ENCODE measurements at regions not wholly inside any gene's neighbourhood (a gene's known extent, or its start where the extent isn't known, plus 50 kb on each side); places are given as distances from the start of the nearest gene placed in this dataset.

DNA sequence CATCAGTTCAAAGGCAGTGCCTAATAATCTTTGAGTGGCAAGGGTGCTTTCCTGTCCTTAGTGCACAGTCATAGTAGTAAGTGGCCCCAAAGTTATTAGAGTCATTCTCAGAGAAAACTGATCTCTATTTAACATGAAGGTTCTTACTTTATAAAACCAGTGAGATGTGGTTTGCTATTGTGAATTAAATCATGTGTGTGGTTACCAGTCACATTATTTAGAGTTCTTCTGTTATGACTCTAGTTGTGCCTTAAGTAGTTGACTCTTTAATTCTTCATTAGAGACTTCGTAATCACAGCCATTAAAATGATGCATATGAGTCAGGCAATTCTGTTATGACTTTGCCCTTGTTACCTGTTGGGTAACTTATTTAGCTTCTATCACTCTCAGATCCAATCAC, 1392.9 kb upstream of the ACVR2A start:
- Histone ChIP-seq H3K9ac (ENCODE audit: low read length in 3 of 3) (no peak overlapping the region), H3K4me1 (ENCODE audit: control insufficient read depth in 2 of 3, insufficient read depth in 2 of 3, low read depth in 1 of 3, low read length in 3 of 3) (no peaks in the 10 kb centered on the region), H3K27ac (ENCODE audit: low read depth in 2 of 2, low read length in 2 of 2) (no peak overlapping the region), H3K9me3 (ENCODE audit: control insufficient read depth in 2 of 3, insufficient read depth in 1 of 3, low read length in 3 of 3) (no peaks in the 10 kb centered on the region), H3K36me3 (ENCODE audit: control insufficient read depth in 2 of 3, insufficient read depth in 3 of 3, low read length in 3 of 3) (no peaks in the 10 kb centered on the region), H3K4me3 (ENCODE audit: low read length in 3 of 3) (no peak overlapping the region), H3K27me3 (ENCODE audit: control insufficient read depth, insufficient read depth, low read length) (no peaks in the 10 kb centered on the region)
- no peak for DNase-seq
- FAIRE-seq: no peak
- TF ChIP-seq, protein P1, sequence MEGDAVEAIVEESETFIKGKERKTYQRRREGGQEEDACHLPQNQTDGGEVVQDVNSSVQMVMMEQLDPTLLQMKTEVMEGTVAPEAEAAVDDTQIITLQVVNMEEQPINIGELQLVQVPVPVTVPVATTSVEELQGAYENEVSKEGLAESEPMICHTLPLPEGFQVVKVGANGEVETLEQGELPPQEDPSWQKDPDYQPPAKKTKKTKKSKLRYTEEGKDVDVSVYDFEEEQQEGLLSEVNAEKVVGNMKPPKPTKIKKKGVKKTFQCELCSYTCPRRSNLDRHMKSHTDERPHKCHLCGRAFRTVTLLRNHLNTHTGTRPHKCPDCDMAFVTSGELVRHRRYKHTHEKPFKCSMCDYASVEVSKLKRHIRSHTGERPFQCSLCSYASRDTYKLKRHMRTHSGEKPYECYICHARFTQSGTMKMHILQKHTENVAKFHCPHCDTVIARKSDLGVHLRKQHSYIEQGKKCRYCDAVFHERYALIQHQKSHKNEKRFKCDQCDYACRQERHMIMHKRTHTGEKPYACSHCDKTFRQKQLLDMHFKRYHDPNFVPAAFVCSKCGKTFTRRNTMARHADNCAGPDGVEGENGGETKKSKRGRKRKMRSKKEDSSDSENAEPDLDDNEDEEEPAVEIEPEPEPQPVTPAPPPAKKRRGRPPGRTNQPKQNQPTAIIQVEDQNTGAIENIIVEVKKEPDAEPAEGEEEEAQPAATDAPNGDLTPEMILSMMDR (IDR thresholded peaks at IDR 0.05; ENCODE audit: borderline replicate concordance, extremely low read depth, insufficient read depth): no peak
- intact Hi-C loops (cut with DNase I): no loop called here

DNA sequence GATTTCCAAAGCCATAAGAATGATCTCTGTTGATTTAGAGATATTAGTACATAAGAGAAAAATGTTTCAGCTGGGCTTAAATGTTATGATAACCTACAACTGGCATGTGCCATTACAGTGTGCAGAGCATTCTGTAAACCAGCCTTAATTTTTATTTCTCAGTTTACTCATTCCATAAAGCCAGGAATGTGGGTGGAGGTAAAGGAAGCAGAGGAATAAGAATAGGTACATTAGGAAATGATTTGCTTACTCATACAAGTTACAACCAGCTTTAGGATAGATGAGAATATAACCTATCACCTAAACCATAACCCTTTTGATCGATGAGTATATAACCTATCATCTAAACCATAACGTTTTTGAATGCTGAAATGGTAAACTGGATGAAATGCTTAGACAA, 1394.7 kb upstream of the ACVR2A start:
- FAIRE-seq (no peak), DNase-seq (no peak)
- no peak overlapping the region for H3K27ac ChIP-seq (ENCODE audit: low read depth in 2 of 2, low read length in 2 of 2)
- TF ChIP-seq, protein P1 (IDR thresholded peaks at IDR 0.05; ENCODE audit: borderline replicate concordance, extremely low read depth, insufficient read depth): no peak
- H3K36me3 ChIP-seq (ENCODE audit: control insufficient read depth in 2 of 3, insufficient read depth in 3 of 3, low read length in 3 of 3): no peaks in the 10 kb centered on the region
- no peaks in the 10 kb centered on the region for H3K4me1 ChIP-seq (ENCODE audit: control insufficient read depth in 2 of 3, insufficient read depth in 2 of 3, low read depth in 1 of 3, low read length in 3 of 3)
- no peak overlapping the region for H3K9ac ChIP-seq (ENCODE audit: low read length in 3 of 3)
- no peak overlapping the region for H3K4me3 ChIP-seq (ENCODE audit: low read length in 3 of 3)
- no peaks in the 10 kb centered on the region for H3K9me3 ChIP-seq (ENCODE audit: control insufficient read depth in 2 of 3, insufficient read depth in 1 of 3, low read length in 3 of 3)
- H3K27me3 ChIP-seq (ENCODE audit: control insufficient read depth, insufficient read depth, low read length): no peaks in the 10 kb centered on the region
- intact Hi-C loops (cut with DNase I): no loop called here

DNA sequence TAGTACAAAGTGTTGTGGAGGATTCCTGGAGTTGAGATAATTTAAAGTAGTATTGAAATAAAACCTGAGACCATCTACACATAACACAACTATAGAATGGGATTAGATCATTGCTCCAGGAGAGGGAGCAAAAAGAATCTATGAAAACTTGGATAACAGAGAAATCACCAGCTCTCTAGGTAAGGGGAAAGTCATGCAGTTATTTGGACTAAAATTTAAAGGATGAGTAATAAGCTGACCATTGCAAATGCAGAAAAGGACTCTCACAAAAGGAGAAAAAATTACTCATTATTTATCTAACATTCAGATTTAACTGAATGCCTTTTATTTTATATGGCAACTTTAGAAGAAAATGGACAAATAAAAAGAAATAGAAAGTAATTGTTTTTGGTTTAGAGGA, 1399.8 kb upstream of the ACVR2A start:
- no peaks in the 10 kb centered on the region for H3K9me3 ChIP-seq (ENCODE audit: control insufficient read depth in 2 of 3, insufficient read depth in 1 of 3, low read length in 3 of 3)
- no peak overlapping the region for H3K9ac ChIP-seq (ENCODE audit: low read length in 3 of 3)
- intact Hi-C loops (cut with DNase I): no loop called here
- H3K4me3 ChIP-seq (ENCODE audit: low read length in 3 of 3): no peak overlapping the region
- DNase-seq (no peak), FAIRE-seq (no peak)
- H3K4me1 ChIP-seq (ENCODE audit: control insufficient read depth in 2 of 3, insufficient read depth in 2 of 3, low read depth in 1 of 3, low read length in 3 of 3): no peaks in the 10 kb centered on the region
- no peaks in the 10 kb centered on the region for H3K27me3 ChIP-seq (ENCODE audit: control insufficient read depth, insufficient read depth, low read length)
- TF ChIP-seq, protein P1 (IDR thresholded peaks at IDR 0.05; ENCODE audit: borderline replicate concordance, extremely low read depth, insufficient read depth): no peak
- H3K27ac ChIP-seq (ENCODE audit: low read depth in 2 of 2, low read length in 2 of 2): no peak overlapping the region
- no peaks in the 10 kb centered on the region for H3K36me3 ChIP-seq (ENCODE audit: control insufficient read depth in 2 of 3, insufficient read depth in 3 of 3, low read length in 3 of 3)

DNA sequence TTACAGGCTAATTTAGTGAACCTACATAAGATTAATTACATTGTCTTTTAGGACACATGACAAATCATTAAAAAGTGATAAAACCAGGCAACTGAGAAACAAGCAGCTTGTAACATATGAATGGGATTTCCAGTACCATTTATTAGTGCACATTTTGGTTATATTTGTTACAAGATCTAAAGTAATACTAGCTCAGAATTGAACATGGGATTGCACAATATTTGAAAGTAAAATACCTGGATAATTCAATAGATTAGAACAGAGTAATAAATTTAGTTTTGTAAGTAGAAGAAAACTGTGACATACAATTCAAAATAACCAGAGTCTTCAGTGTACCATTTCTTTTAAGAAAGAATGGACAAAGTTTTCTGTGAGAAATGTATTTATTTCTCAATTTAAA, 1400.7 kb upstream of the ACVR2A start:
- no peak for FAIRE-seq

More for the DNA sequence above, 1400.7 kb upstream of the ACVR2A start:
- no peaks in the 10 kb centered on the region for H3K4me1 ChIP-seq (ENCODE audit: control insufficient read depth in 2 of 3, insufficient read depth in 2 of 3, low read depth in 1 of 3, low read length in 3 of 3)
- no peaks in the 10 kb centered on the region for H3K27me3 ChIP-seq (ENCODE audit: control insufficient read depth, insufficient read depth, low read length)
- intact Hi-C loops (cut with DNase I): no loop called here
- no peak overlapping the region for H3K9ac ChIP-seq (ENCODE audit: low read length in 3 of 3)
- H3K9me3 ChIP-seq (ENCODE audit: control insufficient read depth in 2 of 3, insufficient read depth in 1 of 3, low read length in 3 of 3): no peaks in the 10 kb centered on the region
- TF ChIP-seq, protein P1 (IDR thresholded peaks at IDR 0.05; ENCODE audit: borderline replicate concordance, extremely low read depth, insufficient read depth): no peak
- DNase-seq: no peak
- no peak overlapping the region for H3K4me3 ChIP-seq (ENCODE audit: low read length in 3 of 3)
- H3K36me3 ChIP-seq (ENCODE audit: control insufficient read depth in 2 of 3, insufficient read depth in 3 of 3, low read length in 3 of 3): no peaks in the 10 kb centered on the region
- no peak overlapping the region for H3K27ac ChIP-seq (ENCODE audit: low read depth in 2 of 2, low read length in 2 of 2)

All from kidney (tissue), 13 donors.